ENCODE measurements at regions not wholly inside any gene's neighbourhood (a gene's known extent, or its start where the extent isn't known, plus 50 kb on each side); places are given as distances from the start of the nearest gene placed in this dataset.

DNA sequence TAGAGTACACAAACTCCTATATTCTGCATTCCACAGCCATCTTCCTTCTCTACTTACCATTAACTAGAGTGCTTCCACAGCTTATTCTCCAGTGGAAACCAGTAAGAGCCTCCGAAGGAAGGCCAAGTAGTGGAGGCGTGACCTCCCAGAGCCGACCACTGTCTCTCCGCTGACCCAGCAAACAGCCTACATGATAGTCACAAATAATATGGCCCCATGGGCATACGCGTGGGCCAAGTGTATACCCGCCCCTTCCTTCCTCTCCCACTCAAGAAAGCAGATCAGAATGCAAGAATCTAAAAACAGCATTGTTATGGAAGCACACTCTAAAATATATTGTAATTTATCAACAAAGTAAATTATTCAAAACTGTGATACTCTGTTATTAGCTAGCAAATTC, 526.6 kb upstream of the JARID2 start:
- TF ChIP-seq, protein P1, sequence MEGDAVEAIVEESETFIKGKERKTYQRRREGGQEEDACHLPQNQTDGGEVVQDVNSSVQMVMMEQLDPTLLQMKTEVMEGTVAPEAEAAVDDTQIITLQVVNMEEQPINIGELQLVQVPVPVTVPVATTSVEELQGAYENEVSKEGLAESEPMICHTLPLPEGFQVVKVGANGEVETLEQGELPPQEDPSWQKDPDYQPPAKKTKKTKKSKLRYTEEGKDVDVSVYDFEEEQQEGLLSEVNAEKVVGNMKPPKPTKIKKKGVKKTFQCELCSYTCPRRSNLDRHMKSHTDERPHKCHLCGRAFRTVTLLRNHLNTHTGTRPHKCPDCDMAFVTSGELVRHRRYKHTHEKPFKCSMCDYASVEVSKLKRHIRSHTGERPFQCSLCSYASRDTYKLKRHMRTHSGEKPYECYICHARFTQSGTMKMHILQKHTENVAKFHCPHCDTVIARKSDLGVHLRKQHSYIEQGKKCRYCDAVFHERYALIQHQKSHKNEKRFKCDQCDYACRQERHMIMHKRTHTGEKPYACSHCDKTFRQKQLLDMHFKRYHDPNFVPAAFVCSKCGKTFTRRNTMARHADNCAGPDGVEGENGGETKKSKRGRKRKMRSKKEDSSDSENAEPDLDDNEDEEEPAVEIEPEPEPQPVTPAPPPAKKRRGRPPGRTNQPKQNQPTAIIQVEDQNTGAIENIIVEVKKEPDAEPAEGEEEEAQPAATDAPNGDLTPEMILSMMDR (IDR thresholded peaks at IDR 0.05; ENCODE audit: unreplicated experiment): no peak
- Mint-ChIP-seq H3K27me3 (peaks cover 13% of the 10 kb centered on the region), H3K4me1 (ENCODE audit: low read depth) (peaks cover 35% of the 10 kb centered on the region), H3K4me3 (ENCODE audit: low read depth) (no peak overlapping the region), H3K36me3 (ENCODE audit: insufficient read depth) (no peaks in the 10 kb centered on the region), H3K9me3 (ENCODE audit: low read depth) (peaks cover 3% of the 10 kb centered on the region), H3K27ac (peak overlapping the region; percentile 71)
- no peak for DNase-seq (ENCODE audit: low spot score, unreplicated experiment)

DNA sequence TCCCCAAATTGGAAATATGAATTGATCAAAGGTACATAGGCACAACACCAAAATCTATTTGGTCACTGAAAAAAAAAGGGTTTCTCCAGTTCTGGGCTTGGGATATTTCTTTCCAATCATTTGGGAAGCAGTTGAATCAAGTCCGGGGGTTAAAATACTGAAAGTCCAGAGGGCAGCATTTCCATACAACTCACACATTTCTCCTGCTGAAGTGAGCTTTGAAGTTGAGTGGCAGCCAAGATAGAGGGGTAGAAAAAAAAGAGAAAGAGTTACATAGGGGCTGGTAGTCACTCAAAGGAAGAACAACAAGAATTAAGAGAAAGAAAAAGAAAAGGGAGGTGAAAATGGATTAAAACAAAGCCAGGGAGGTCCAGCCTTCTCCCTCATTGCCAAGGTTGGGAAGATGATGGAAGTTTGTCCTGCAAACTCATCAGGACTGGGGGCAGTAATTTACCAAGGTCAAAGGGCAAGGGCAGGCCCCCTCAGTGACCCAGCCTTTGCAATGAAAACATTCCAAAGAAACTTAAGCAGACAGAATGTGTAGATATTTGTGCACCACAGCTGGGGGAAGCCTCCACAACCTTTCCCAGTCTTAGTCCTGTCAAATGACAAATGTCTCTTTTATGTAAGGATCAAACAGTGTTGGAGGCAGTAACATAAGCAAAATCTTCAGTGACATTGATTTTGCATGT, 525.3 kb upstream of the JARID2 start:
- Mint-ChIP-seq H3K9me3 (ENCODE audit: low read depth) (peaks cover 3% of the 10 kb centered on the region), H3K4me3 (ENCODE audit: low read depth) (no peak overlapping the region), H3K4me1 (ENCODE audit: low read depth) (peaks cover 33% of the 10 kb centered on the region), H3K36me3 (ENCODE audit: insufficient read depth) (no peaks in the 10 kb centered on the region), H3K27ac (peak overlapping the region; percentile 87), H3K27me3 (peaks cover 9% of the 10 kb centered on the region)
- DNase-seq (ENCODE audit: low spot score, unreplicated experiment): no peak
- TF ChIP-seq, protein P1 (IDR thresholded peaks at IDR 0.05; ENCODE audit: unreplicated experiment): no peak

DNA sequence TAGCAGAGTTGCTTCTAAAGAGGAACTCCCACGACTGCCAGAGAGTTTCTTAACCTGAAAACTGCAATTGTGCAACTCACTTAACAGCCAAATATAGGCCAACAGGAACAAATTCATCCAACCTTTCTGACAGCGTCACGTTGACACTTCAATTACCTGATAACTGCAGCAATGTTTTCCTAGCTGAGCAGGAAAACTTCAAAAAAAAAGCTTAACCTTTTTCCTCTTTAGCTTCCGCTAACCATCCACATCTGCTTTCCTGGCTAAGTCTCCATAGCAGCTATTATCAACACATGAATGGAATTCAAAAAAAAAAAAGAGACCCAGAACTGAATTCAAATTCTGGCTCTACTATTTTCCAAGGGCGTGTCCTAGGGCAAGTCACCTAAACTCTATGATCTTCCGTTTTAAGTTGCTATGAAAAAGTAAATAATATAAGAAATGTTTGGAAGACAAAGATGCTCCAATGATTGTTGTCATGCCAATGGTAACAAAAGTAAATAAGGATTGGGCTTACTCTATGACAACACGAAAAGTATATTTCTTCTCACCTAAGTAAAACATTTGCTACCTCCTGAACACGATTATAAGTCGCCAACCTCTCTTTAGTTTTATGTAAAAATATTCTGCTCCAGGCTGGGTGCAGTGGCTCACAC, 524.6 kb upstream of the JARID2 start:
- H3K4me1 Mint-ChIP-seq (ENCODE audit: low read depth): peaks cover 33% of the 10 kb centered on the region

DNA sequence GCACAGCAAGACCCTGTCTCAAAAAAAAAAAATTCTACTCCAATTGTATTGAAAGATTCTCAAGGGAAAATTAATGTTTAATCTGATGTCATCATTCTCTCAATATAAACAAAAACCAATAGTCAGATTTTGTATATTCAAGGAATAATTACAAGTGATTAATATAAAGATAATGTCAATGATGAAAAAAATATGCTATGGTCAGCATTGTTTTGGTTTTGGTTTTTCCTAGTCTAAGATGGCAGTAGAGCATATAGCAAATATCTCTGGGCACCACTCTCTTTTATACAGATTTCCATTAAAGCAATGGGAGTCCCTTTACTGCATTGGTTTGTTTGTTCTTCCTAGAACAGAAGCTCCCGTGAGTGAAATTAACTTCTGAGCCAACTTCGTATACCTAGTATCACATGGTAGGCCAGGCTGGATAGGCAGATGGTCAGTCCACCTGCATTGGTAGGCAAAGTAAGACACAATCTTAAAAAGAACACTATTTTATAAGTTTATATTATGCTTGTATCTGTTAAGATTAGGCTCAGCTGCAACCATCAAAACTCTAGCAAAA, 523.8 kb upstream of the JARID2 start:
- Mint-ChIP-seq H3K9me3 (ENCODE audit: low read depth) (peaks cover 3% of the 10 kb centered on the region), H3K4me3 (ENCODE audit: low read depth) (no peak overlapping the region), H3K27ac (no peak overlapping the region), H3K4me1 (ENCODE audit: low read depth) (peaks cover 33% of the 10 kb centered on the region), H3K36me3 (ENCODE audit: insufficient read depth) (no peaks in the 10 kb centered on the region), H3K27me3 (no peaks in the 10 kb centered on the region)
- DNase-seq (ENCODE audit: low spot score, unreplicated experiment): no peak
- TF ChIP-seq, protein P1 (IDR thresholded peaks at IDR 0.05; ENCODE audit: unreplicated experiment): no peak

More for the DNA sequence above, 524.6 kb upstream of the JARID2 start:
- peaks cover 3% of the 10 kb centered on the region for H3K9me3 Mint-ChIP-seq (ENCODE audit: low read depth)
- H3K27me3 Mint-ChIP-seq: peaks cover 5% of the 10 kb centered on the region
- no peak for DNase-seq (ENCODE audit: low spot score, unreplicated experiment)
- H3K4me3 Mint-ChIP-seq (ENCODE audit: low read depth): no peak overlapping the region
- H3K27ac Mint-ChIP-seq: peak overlapping the region; percentile 87
- TF ChIP-seq, protein P1 (IDR thresholded peaks at IDR 0.05; ENCODE audit: unreplicated experiment): no peak
- no peaks in the 10 kb centered on the region for H3K36me3 Mint-ChIP-seq (ENCODE audit: insufficient read depth)

DNA sequence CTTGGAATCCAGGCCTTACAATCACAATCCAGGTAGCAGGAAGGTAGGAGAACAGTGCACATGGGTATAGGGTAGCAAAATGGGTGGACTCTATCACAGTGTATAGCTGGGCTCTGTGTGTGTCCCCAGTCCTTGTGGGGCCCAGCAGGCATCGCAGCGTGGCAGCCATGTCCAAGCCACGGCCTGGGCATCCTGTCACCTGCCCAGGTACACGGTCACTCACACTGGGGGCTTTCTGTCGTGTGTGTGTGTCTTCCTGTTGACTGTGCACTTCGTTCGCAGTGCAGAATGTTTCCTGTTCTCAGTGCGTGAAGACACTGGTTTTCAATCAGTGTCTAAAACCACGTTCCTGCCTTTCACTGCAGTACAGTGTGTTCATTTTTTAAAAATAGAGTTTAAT, 523.2 kb upstream of the JARID2 start:
- Mint-ChIP-seq H3K4me3 (ENCODE audit: low read depth) (no peak overlapping the region), H3K36me3 (ENCODE audit: insufficient read depth) (no peaks in the 10 kb centered on the region), H3K4me1 (ENCODE audit: low read depth) (peaks cover 29% of the 10 kb centered on the region), H3K27me3 (no peaks in the 10 kb centered on the region), H3K9me3 (ENCODE audit: low read depth) (peaks cover 3% of the 10 kb centered on the region), H3K27ac (no peak overlapping the region)
- DNase-seq (ENCODE audit: low spot score, unreplicated experiment): no peak
- TF ChIP-seq, protein P1 (IDR thresholded peaks at IDR 0.05; ENCODE audit: unreplicated experiment): no peak

All from progenitor cell of endocrine pancreas (in vitro differentiated cells).